Keratinocyte (primary cell): ENCODE measurements at regions not wholly inside any gene's neighbourhood (a gene's known extent, or its start where the extent isn't known, plus 50 kb on each side); places are given as distances from the start of the nearest gene placed in this dataset.

ENCODE experiments used
- DNase-seq: peaks from one replicate; pipeline ENCODE4 v3.0.0-alpha.2; 2011; ENCODE audit warnings: low read depth, missing footprints, low spot score
- FAIRE-seq: peaks from 2 replicates; lab custom pipeline; 2011; peaks lifted over from hg19 to GRCh38; lab: Jason Lieb, UNC
- H2AFZ ChIP-seq: 2 replicates; pipeline ENCODE4 v1.6.0; 2012; ENCODE audit warnings: low read length, control low read depth, inconsistent platforms; ENCODE audit not compliant: control insufficient read depth
- H3K27ac ChIP-seq: 2 replicates; pipeline ENCODE4 v1.5.1; 2011; ENCODE audit warnings: low read length; ENCODE audit not compliant: control insufficient read depth, insufficient read depth
- H3K27me3 ChIP-seq: 3 replicates; pipeline ENCODE4 v1.6.0; 2011; ENCODE audit warnings: low read length; ENCODE audit not compliant: control insufficient read depth, insufficient read depth; ENCODE audit errors: extremely low read depth
- H3K36me3 ChIP-seq, 2 experiments: 2 replicates in 1 of 2; 3 replicates in 1 of 2; pipeline ENCODE4 v1.5.1; 2011; ENCODE audit warnings: low read length in 2 of 2, mild to moderate bottlenecking in 1 of 2; ENCODE audit not compliant: control insufficient read depth in 2 of 2, insufficient read depth in 2 of 2; ENCODE audit errors: extremely low read depth in 1 of 2
- H3K4me1 ChIP-seq: 3 replicates; pipeline ENCODE4 v1.5.1; 2011; ENCODE audit warnings: low read length; ENCODE audit not compliant: control insufficient read depth, insufficient read depth; ENCODE audit errors: extremely low read depth
- H3K4me2 ChIP-seq: 3 replicates; pipeline ENCODE4 v1.6.0; 2011; ENCODE audit warnings: low read depth, low read length; ENCODE audit not compliant: control insufficient read depth, insufficient read depth; ENCODE audit errors: extremely low read depth
- H3K4me3 ChIP-seq, 3 experiments: fragments of 200-600 bp in 1 of 3; sonication (generic) in 1 of 3; 2 replicates in 2 of 3; 3 replicates in 1 of 3; pipeline ENCODE4 v1.5.1; 2011 to 2016; ENCODE audit warnings: low read length in 3 of 3, mild to moderate bottlenecking in 3 of 3, control low read depth in 2 of 3, inconsistent platforms in 1 of 3, low read depth in 1 of 3, mixed read lengths in 1 of 3, mixed run types in 1 of 3, moderate library complexity in 1 of 3; ENCODE audit not compliant: control insufficient read depth in 2 of 3, insufficient read depth in 2 of 3; ENCODE audit errors: extremely low read depth in 1 of 3
- H3K79me2 ChIP-seq: 2 replicates; pipeline ENCODE4 v1.6.0; 2012; ENCODE audit warnings: low read length; ENCODE audit not compliant: control insufficient read depth, insufficient read depth
- H3K9ac ChIP-seq: 3 replicates; pipeline ENCODE4 v1.6.0; 2011; ENCODE audit warnings: low read length; ENCODE audit not compliant: control insufficient read depth, insufficient read depth; ENCODE audit errors: extremely low read depth
- H3K9me1 ChIP-seq: 3 replicates; pipeline ENCODE4 v1.6.0; 2011; ENCODE audit warnings: low read length; ENCODE audit not compliant: control insufficient read depth, insufficient read depth; ENCODE audit errors: extremely low read depth
- H3K9me3 ChIP-seq: 2 replicates; pipeline ENCODE4 v1.5.1; 2012; ENCODE audit warnings: low read depth, low read length; ENCODE audit not compliant: control insufficient read depth
- H4K20me1 ChIP-seq: 3 replicates; pipeline ENCODE4 v1.6.0; 2011; ENCODE audit warnings: low read length; ENCODE audit not compliant: control insufficient read depth, insufficient read depth; ENCODE audit errors: extremely low read depth
- CTCF ChIP-seq, 3 experiments: IDR thresholded peaks in 1 of 3; conservative IDR thresholded peaks in 1 of 3; optimal IDR thresholded peaks in 1 of 3; 2 replicates in 2 of 3; 3 replicates in 1 of 3; pipeline versions ENCODE3 to v1.5.1; 2011; ENCODE audit warnings: low read length in 3 of 3, mild to moderate bottlenecking in 3 of 3, moderate library complexity in 2 of 3, control low read depth in 1 of 3, inconsistent platforms in 1 of 3; ENCODE audit not compliant: insufficient read depth in 2 of 3; ENCODE audit errors: extremely low read depth in 1 of 3
- EZH2 ChIP-seq: IDR thresholded peaks from one replicate; pipeline ENCODE4 v1.6.1; 2012; ENCODE audit warnings: inconsistent platforms, mild to moderate bottlenecking, low read length, moderate library complexity
- dilution Hi-C: fragments of 300-500 bp; cut with MboI; formaldehyde crosslinking; loops from one replicate; pipeline ENCODE4 v1.7.0; 2020; ENCODE audit warnings: low sequenced_read_pairs; ENCODE audit not compliant: extremely low pct_ligation_motif_present

- dilution Hi-C loops, result no loop called here
Observed at GRCh38 chr20:24783631-24784492, 165.2 kb upstream of the CST7 start.

GRCh38 chr20:24784607-24785006 lies 164.5 kb upstream of the CST7 start:
- TF ChIP-seq EZH2 (no peak), CTCF (optimal IDR thresholded peaks at IDR 0.05 in 1 of 3, IDR thresholded peaks at IDR 0.05 in 1 of 3, conservative IDR thresholded peaks at IDR 0.05 in 1 of 3; ENCODE audit: extremely low read depth in 1 of 3, insufficient read depth in 2 of 3, low read length in 3 of 3) (no peak)
- Histone ChIP-seq H3K27ac (no peak overlapping the region), H3K27me3 (no peaks in the 10 kb centered on the region), H3K9me3 (no peaks in the 10 kb centered on the region), H3K9ac (no peak overlapping the region), H3K4me1 (peaks cover 9% of the 10 kb centered on the region), H3K4me3 (no peak overlapping the region), H3K36me3 (no peaks in the 10 kb centered on the region), H3K79me2 (no peaks in the 10 kb centered on the region), H3K9me1 (no peaks in the 10 kb centered on the region), H2AFZ (no peak overlapping the region), H4K20me1 (no peaks in the 10 kb centered on the region), H3K4me2 (no peak overlapping the region)
- dilution Hi-C loops, result no loop called here
- DNase-seq, result no peak
- no peak for FAIRE-seq

More at GRCh38 chr20:24783631-24784492, 165.2 kb upstream of the CST7 start:
- no peaks in the 10 kb centered on the region for H3K79me2 ChIP-seq
- H3K9me1 ChIP-seq, result no peaks in the 10 kb centered on the region
- TF ChIP-seq EZH2, result no peak
- peak in 1 of 3 experiments; percentile 41 for TF ChIP-seq CTCF (optimal IDR thresholded peaks at IDR 0.05 in 1 of 3, IDR thresholded peaks at IDR 0.05 in 1 of 3, conservative IDR thresholded peaks at IDR 0.05 in 1 of 3; ENCODE audit: extremely low read depth in 1 of 3, insufficient read depth in 2 of 3, low read length in 3 of 3)
- no peaks in the 10 kb centered on the region for H3K9me3 ChIP-seq
- DNase-seq, result no peak
- H4K20me1 ChIP-seq, result no peaks in the 10 kb centered on the region
- H3K4me1 ChIP-seq, result peaks cover 9% of the 10 kb centered on the region
- no peak overlapping the region for H2AFZ ChIP-seq
- no peak overlapping the region for H3K27ac ChIP-seq
- H3K4me3 ChIP-seq, result no peak overlapping the region
- no peak for FAIRE-seq
- H3K36me3 ChIP-seq, result no peaks in the 10 kb centered on the region
- no peak overlapping the region for H3K9ac ChIP-seq
- no peak overlapping the region for H3K4me2 ChIP-seq
- H3K27me3 ChIP-seq, result no peaks in the 10 kb centered on the region
